K562 (cell line): ENCODE measurements at regions not wholly inside any gene's neighbourhood (a gene's known extent, or its start where the extent isn't known, plus 50 kb on each side); places are given as distances from the start of the nearest gene placed in this dataset.
"Not testable (repeated sequence)": the region's sequence is repeated elsewhere in the genome, so short reads cannot be mapped to it uniquely, and the experiment has no call there.

ENCODE experiments used
- ATAC-seq: fragments of 200-7000 bp; cut with Tn5 transposase; 3 replicates; pipeline ENCODE4 v1.9.1; 2020; ENCODE audit warnings: moderate library complexity
- BruUV-seq: library from RNA; stranded (reverse); fragments of 400-500 nt; replicated peaks from 2 replicates; lab custom pipeline; 2021; lab: Mats Ljungman, UMichigan
- CTCF ChIA-PET: fragments of 300-600 bp; formaldehyde crosslinking; extraction: SDS; loops from one replicate; lab custom pipeline; 2021; ENCODE audit warnings: low intra/inter-chr PET ratio; lab: Yijun Ruan, JAX
- POLR2A ChIA-PET: fragments of 300-600, 350-650 bp; sonication (Branson Sonifier 250); formaldehyde crosslinking; extraction: SDS; loops from one replicate; lab custom pipeline; 2021; ENCODE audit warnings: antibody characterized with exemption, inconsistent platforms; lab: Yijun Ruan, JAX
- DNase-seq, 4 experiments: peaks; one replicate each; pipeline versions ENCODE4 v3.0.0 to v3.0.0-alpha.2; 2011 to 2018; ENCODE audit warnings: low spot score in 3 of 4, mixed read lengths in 3 of 4; ENCODE audit errors: extremely low read depth in 1 of 4
- FAIRE-seq: peaks from 2 replicates; lab custom pipeline; 2011; peaks lifted over from hg19 to GRCh38; lab: Jason Lieb, UNC
- H2AFZ ChIP-seq: 2 replicates; pipeline ENCODE4 v1.6.0; 2011; ENCODE audit warnings: low read depth, low read length, control low read depth, inconsistent platforms
- H3K27ac ChIP-seq: fragments of 200-600 bp; 3 replicates; pipeline ENCODE4 v1.8.0; 2011; ENCODE audit warnings: low read depth, mild to moderate bottlenecking, control low read depth, inconsistent platforms, low read length, moderate library complexity, mixed read lengths; ENCODE audit errors: extremely low read depth
- H3K27me3 ChIP-seq, 2 experiments: fragments of 300-600 bp in 1 of 2; 2 replicates in 1 of 2; 3 replicates in 1 of 2; pipeline versions ENCODE4 v1.6.0 to v1.8.0; 2011; ENCODE audit warnings: inconsistent platforms in 2 of 2, low read length in 2 of 2, mild to moderate bottlenecking in 1 of 2, mixed read lengths in 1 of 2, moderate library complexity in 1 of 2; ENCODE audit not compliant: control insufficient read depth in 2 of 2, insufficient read depth in 2 of 2
- H3K36me3 ChIP-seq: fragments of 300-600 bp; 3 replicates; pipeline ENCODE4 v1.8.0; 2011; ENCODE audit warnings: mild to moderate bottlenecking, low read length, inconsistent platforms; ENCODE audit not compliant: control insufficient read depth, insufficient read depth
- H3K4me1 ChIP-seq, 2 experiments: fragments of 200-600 bp in 1 of 2; replicated peaks in 1 of 2; 2 replicates in 1 of 2; 3 replicates in 1 of 2; pipeline versions ENCODE4 v1.5.1 to v1.8.0; 2011; ENCODE audit warnings: inconsistent platforms in 2 of 2, low read length in 2 of 2, mild to moderate bottlenecking in 1 of 2, mixed read lengths in 1 of 2, moderate library complexity in 1 of 2; ENCODE audit not compliant: control insufficient read depth in 2 of 2, insufficient read depth in 2 of 2
- H3K4me2 ChIP-seq: 2 replicates; pipeline ENCODE4 v1.6.1; 2011; ENCODE audit warnings: low read length, control low read depth, inconsistent platforms, mixed read lengths; ENCODE audit not compliant: insufficient read depth
- H3K4me3 ChIP-seq: fragments of 200-600 bp; sonication (generic), shearing (Covaris generic); 2 replicates; pipeline ENCODE4 v1.5.1; 2016; ENCODE audit warnings: control low read depth, inconsistent platforms
- H3K79me2 ChIP-seq: fragments of 200-600 bp; 3 replicates; pipeline ENCODE4 v1.8.0; 2011; ENCODE audit warnings: low read length, inconsistent platforms; ENCODE audit not compliant: control insufficient read depth, insufficient read depth
- H3K9ac ChIP-seq, 2 experiments: 2 replicates each; pipeline versions ENCODE4 v1.6.0 to v1.6.1; 2011; ENCODE audit warnings: low read depth in 2 of 2, low read length in 2 of 2, control low read depth in 1 of 2, inconsistent platforms in 1 of 2, mild to moderate bottlenecking in 1 of 2, mixed read lengths in 1 of 2; ENCODE audit not compliant: insufficient read depth in 1 of 2
- H3K9me1 ChIP-seq: one replicate; pipeline ENCODE4 v1.6.0; 2011; ENCODE audit warnings: inconsistent platforms, mild to moderate bottlenecking, low read length, moderate library complexity; ENCODE audit not compliant: control insufficient read depth, insufficient read depth
- H3K9me3 ChIP-seq: replicated peaks from 2 replicates; pipeline ENCODE4 v1.5.1; 2011; ENCODE audit warnings: low read depth, low read length, inconsistent platforms; ENCODE audit not compliant: control insufficient read depth, insufficient read depth
- H4K20me1 ChIP-seq: replicated peaks from 2 replicates; pipeline ENCODE4 v1.6.1; 2011; ENCODE audit warnings: low read length, inconsistent platforms, mixed read lengths; ENCODE audit not compliant: control insufficient read depth, insufficient read depth
- MAFK ChIP-seq: IDR thresholded peaks from 2 replicates; pipeline ENCODE4 v1.6.1; 2011; ENCODE audit warnings: low read length, improper control_type of control experiment
- MLLT1 ChIP-seq, 2 experiments: fragments of 450-650 bp; IDR thresholded peaks; 2 replicates each; pipeline ENCODE4 v1.6.1; 2016
- WGBS: fragments of 100-300 bp; shearing (Covaris generic); methylation state at CpG from one replicate; pipeline ENCODE4 v1.1.6; 2016; ENCODE audit warnings: low coverage, mixed read lengths; ENCODE audit not compliant: insufficient coverage; ENCODE audit errors: missing lambda C conversion rate; 5-methylcytosine and 5-hydroxymethylcytosine counted together
- in situ Hi-C: fragments of 300-500 bp; cut with MboI; formaldehyde crosslinking; loops from 4 replicates; pipeline ENCODE4 v1.15.0; 2018; ENCODE audit warnings: inconsistent platforms, mixed read lengths
- intact Hi-C: fragments of 100-400 bp; cut with micrococcal nuclease; formaldehyde crosslinking; loops from 2 replicates; pipeline ENCODE4 v1.14.2; 2022

GRCh38 chr9:102164247-102164646 is 425.8 kb upstream of the GRIN3A start:
- no peak for FAIRE-seq
- BruUV-seq, result no TSS peak
- no peaks in the 10 kb centered on the region for H3K9me1 ChIP-seq
- H3K36me3 ChIP-seq, result no peaks in the 10 kb centered on the region
- no peaks in the 10 kb centered on the region for H3K27me3 ChIP-seq
- CTCF ChIA-PET, result no interaction called here
- ATAC-seq, result no peak
- no peaks in the 10 kb centered on the region for H4K20me1 ChIP-seq
- H2AFZ ChIP-seq, result no peak overlapping the region
- H3K4me3 ChIP-seq, result no peak overlapping the region
- no peak for DNase-seq
- no peaks in the 10 kb centered on the region for H3K79me2 ChIP-seq
- intact Hi-C loops (no loop called here), in situ Hi-C loops (no loop called here)
- no peaks in the 10 kb centered on the region for H3K9me3 ChIP-seq
- POLR2A ChIA-PET, result no interaction called here
- TF ChIP-seq MLLT1 (IDR thresholded peaks at IDR 0.05) (no peak), MAFK (no peak)
- H3K9ac ChIP-seq, result no peak overlapping the region
- H3K4me1 ChIP-seq, result no peaks in the 10 kb centered on the region
- H3K4me2 ChIP-seq, result no peak overlapping the region
- H3K27ac ChIP-seq, result no peak overlapping the region

- H3K4me1 ChIP-seq, POLR2A ChIA-PET, H3K9me1 ChIP-seq, H3K9ac ChIP-seq, CTCF ChIA-PET, intact Hi-C loops, H4K20me1 ChIP-seq, BruUV-seq, H3K27me3 ChIP-seq, H3K9me3 ChIP-seq, H3K79me2 ChIP-seq, ATAC-seq, H3K4me2 ChIP-seq, H3K27ac ChIP-seq, in situ Hi-C loops, FAIRE-seq, DNase-seq, H3K4me3 ChIP-seq, H2AFZ ChIP-seq, H3K36me3 ChIP-seq: not testable (repeated sequence)
- WGBS, result 4% methylated on average over 8 of the region's 12 CpGs
These were observed 414.6 kb upstream of the GRIN3A start for GRCh38 chr9:102153081-102153480.
